ENCODE measurements at regions not wholly inside any gene's neighbourhood (a gene's known extent, or its start where the extent isn't known, plus 50 kb on each side); places are given as distances from the start of the nearest gene placed in this dataset.
"Not testable (repeated sequence)": the region's sequence is repeated elsewhere in the genome, so short reads cannot be mapped to it uniquely, and the experiment has no call there.

- DNase-seq (ENCODE audit: extremely low read depth, low read depth), result no peak
- TF ChIP-seq CTCF (IDR thresholded peaks at IDR 0.05; ENCODE audit: low read depth, low read length), result no peak
These were observed 211.3 kb downstream of the ALG10 start for GRCh38 chr12:34233618-34234017.

GRCh38 chr12:34236073-34236472, 213.8 kb downstream of the ALG10 start:
- TF ChIP-seq CTCF (IDR thresholded peaks at IDR 0.05; ENCODE audit: low read depth, low read length), result no peak
- no peak for DNase-seq (ENCODE audit: extremely low read depth, low read depth)

- no peak for DNase-seq (ENCODE audit: extremely low read depth, low read depth)
- TF ChIP-seq CTCF (IDR thresholded peaks at IDR 0.05; ENCODE audit: low read depth, low read length), result no peak
These were observed 222.3 kb downstream of the ALG10 start for GRCh38 chr12:34244608-34245007.

- no peak for DNase-seq (ENCODE audit: extremely low read depth, low read depth)
- no peak for TF ChIP-seq CTCF (IDR thresholded peaks at IDR 0.05; ENCODE audit: low read depth, low read length)
These were observed 227.0 kb downstream of the ALG10 start for GRCh38 chr12:34249271-34249670.

- not testable (repeated sequence) for DNase-seq (ENCODE audit: extremely low read depth, low read depth)
These were observed 229.6 kb downstream of the ALG10 start for GRCh38 chr12:34251879-34252278.

- DNase-seq (ENCODE audit: extremely low read depth, low read depth), result no peak
- no peak for TF ChIP-seq CTCF (IDR thresholded peaks at IDR 0.05; ENCODE audit: low read depth, low read length)
These were observed 231.4 kb downstream of the ALG10 start for GRCh38 chr12:34253674-34254073.

- DNase-seq (ENCODE audit: extremely low read depth, low read depth), result no peak
- TF ChIP-seq CTCF (IDR thresholded peaks at IDR 0.05; ENCODE audit: low read depth, low read length), result no peak
These were observed 234.8 kb downstream of the ALG10 start for GRCh38 chr12:34257093-34257492.

- not testable (repeated sequence) for DNase-seq (ENCODE audit: extremely low read depth, low read depth)
These were observed 239.8 kb downstream of the ALG10 start for GRCh38 chr12:34262140-34262539.

GRCh38 chr12:34264110-34264509, 241.8 kb downstream of the ALG10 start:
- TF ChIP-seq CTCF (IDR thresholded peaks at IDR 0.05; ENCODE audit: low read depth, low read length), result no peak
- DNase-seq (ENCODE audit: extremely low read depth, low read depth), result no peak

GRCh38 chr12:34273703-34274102, 251.4 kb downstream of the ALG10 start:
- DNase-seq (ENCODE audit: extremely low read depth, low read depth), result not testable (repeated sequence)
